Testis (tissue), 2 donors: ENCODE measurements at regions not wholly inside any gene's neighbourhood (a gene's known extent, or its start where the extent isn't known, plus 50 kb on each side); places are given as distances from the start of the nearest gene placed in this dataset.

Source experiments
- DNase-seq: peaks from one replicate; pipeline ENCODE4 v3.0.0-alpha.2; 2019
- H3K27ac ChIP-seq, 2 donors: fragments of 200-600 bp; sonication (generic); one replicate each; pipeline ENCODE4 v1.5.1; 2019
- H3K27me3 ChIP-seq: fragments of 200-600 bp; sonication (generic); one replicate; pipeline ENCODE4 v1.5.1; 2019
- H3K36me3 ChIP-seq: fragments of 200-600 bp; sonication (generic); one replicate; pipeline ENCODE4 v1.5.1; 2017; ENCODE audit warnings: low read depth; ENCODE audit errors: missing control alignments
- H3K4me1 ChIP-seq: fragments of 200-600 bp; sonication (generic); one replicate; pipeline ENCODE4 v1.5.1; 2019
- H3K4me3 ChIP-seq, 2 donors: fragments of 200-600 bp; sonication (generic); one replicate each; pipeline ENCODE4 v1.5.1; 2017 to 2019
- H3K9me3 ChIP-seq: fragments of 200-600 bp; sonication (generic); one replicate; pipeline ENCODE4 v1.5.1; 2017
- CTCF ChIP-seq, 3 experiments: fragments of 450-650 bp in 2 of 3; fragments of 200-600 bp in 1 of 3; sonication (generic) in 1 of 3; IDR thresholded peaks; one replicate each; pipeline ENCODE4 v1.5.1; 2016 to 2019; ENCODE audit warnings: antibody characterized with exemption in 3 of 3, mild to moderate bottlenecking in 2 of 3, moderate library complexity in 1 of 3
- POLR2A ChIP-seq: fragments of 450-650 bp; IDR thresholded peaks from one replicate; pipeline ENCODE4 v1.6.1; 2017; ENCODE audit warnings: antibody characterized with exemption, mild to moderate bottlenecking, moderate library complexity
- WGBS, 2 donors: methylation state at CpG; one replicate each; pipeline ENCODE4 v1.1.5; 2018; 5-methylcytosine and 5-hydroxymethylcytosine counted together
- intact Hi-C: fragments of 100-400 bp; cut with DNase I; formaldehyde crosslinking; loops from one replicate; pipeline ENCODE4 v1.15.1; 2023; ENCODE audit warnings: low total_unique reads

- TF ChIP-seq CTCF (IDR thresholded peaks at IDR 0.05) = no peak
- TF ChIP-seq POLR2A = no peak
- 39 to 51% methylated on average over 4 of the region's 4 CpGs for WGBS, 2 donors
Observed at GRCh38 chr3:59319442-59319841, 269.6 kb upstream of the CFAP20DC start.

GRCh38 chr3:59318881-59319280, 269.1 kb upstream of the CFAP20DC start:
- Histone ChIP-seq H3K4me1 (peaks cover 16% of the 10 kb centered on the region), H3K27ac (no peak overlapping the region), H3K27me3 (no peaks in the 10 kb centered on the region), H3K36me3 (no peaks in the 10 kb centered on the region), H3K4me3 (no peak overlapping the region), H3K9me3 (no peaks in the 10 kb centered on the region)
- intact Hi-C loops = no loop called here
- no peak for DNase-seq
- TF ChIP-seq POLR2A (no peak), CTCF (IDR thresholded peaks at IDR 0.05) (no peak)
- WGBS, 2 donors = 17 to 32% methylated on average over 1 of the region's 1 CpG

More at GRCh38 chr3:59319442-59319841, 269.6 kb upstream of the CFAP20DC start:
- Histone ChIP-seq H3K9me3 (no peaks in the 10 kb centered on the region), H3K36me3 (no peaks in the 10 kb centered on the region), H3K4me1 (peaks cover 16% of the 10 kb centered on the region), H3K4me3 (no peak overlapping the region), H3K27ac (no peak overlapping the region), H3K27me3 (no peaks in the 10 kb centered on the region)
- intact Hi-C loops = no loop called here
- DNase-seq = no peak

GRCh38 chr3:59317386-59317785, 267.6 kb upstream of the CFAP20DC start:
- Histone ChIP-seq H3K27me3 (no peaks in the 10 kb centered on the region), H3K9me3 (no peaks in the 10 kb centered on the region), H3K4me3 (no peak overlapping the region), H3K27ac (no peak overlapping the region), H3K4me1 (peaks cover 16% of the 10 kb centered on the region), H3K36me3 (no peaks in the 10 kb centered on the region)
- DNase-seq = no peak
- WGBS, 2 donors = 70 to 84% methylated on average over 6 of the region's 6 CpGs
- TF ChIP-seq POLR2A (no peak), CTCF (IDR thresholded peaks at IDR 0.05) (no peak)
- intact Hi-C loops = no loop called here

- H3K27me3 ChIP-seq = no peaks in the 10 kb centered on the region
- H3K4me1 ChIP-seq = peaks cover 16% of the 10 kb centered on the region
- H3K27ac ChIP-seq = no peak overlapping the region
- 58 to 75% methylated on average over 3 of the region's 3 CpGs for WGBS, 2 donors
- no peak for DNase-seq
- H3K4me3 ChIP-seq = no peak overlapping the region
- intact Hi-C loops = no loop called here
- H3K9me3 ChIP-seq = no peaks in the 10 kb centered on the region
- TF ChIP-seq CTCF (IDR thresholded peaks at IDR 0.05) (no peak), POLR2A (no peak)
- no peaks in the 10 kb centered on the region for H3K36me3 ChIP-seq
Observed at GRCh38 chr3:59316688-59317275, 267.0 kb upstream of the CFAP20DC start.

GRCh38 chr3:59313365-59313764, 263.5 kb upstream of the CFAP20DC start:
- 13 to 53% methylated on average over 2 of the region's 2 CpGs for WGBS, 2 donors
- Histone ChIP-seq H3K36me3 (no peaks in the 10 kb centered on the region), H3K4me1 (no peaks in the 10 kb centered on the region), H3K4me3 (no peak overlapping the region), H3K27me3 (no peaks in the 10 kb centered on the region), H3K27ac (no peak overlapping the region), H3K9me3 (no peaks in the 10 kb centered on the region)
- TF ChIP-seq POLR2A (no peak), CTCF (IDR thresholded peaks at IDR 0.05) (peak; percentile 62 to 66 (median 65))
- intact Hi-C loops = no loop called here
- peak; percentile 90 for DNase-seq
